ENCODE measurements at regions not wholly inside any gene's neighbourhood (a gene's known extent, or its start where the extent isn't known, plus 50 kb on each side); places are given as distances from the start of the nearest gene placed in this dataset.

DNA sequence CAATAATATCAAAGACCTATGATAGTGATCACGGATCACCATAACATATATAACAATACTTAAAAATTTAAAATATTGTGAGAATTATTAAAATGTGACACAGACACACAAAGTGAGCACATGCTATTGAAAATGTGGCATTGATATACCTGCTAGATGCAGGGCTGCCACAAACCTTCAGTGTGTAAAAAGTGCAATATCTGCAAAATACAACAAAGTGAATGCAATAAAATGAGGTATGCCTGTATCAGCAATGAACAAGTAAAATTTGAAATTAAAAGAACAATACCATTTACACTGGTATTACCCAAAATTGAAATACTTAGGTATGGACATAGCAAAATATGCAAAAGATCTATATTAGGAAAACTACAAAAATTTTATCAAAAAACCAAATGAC lies 1217.8 kb upstream of the PCDH20 start (continued):
- TF ChIP-seq, protein P1, sequence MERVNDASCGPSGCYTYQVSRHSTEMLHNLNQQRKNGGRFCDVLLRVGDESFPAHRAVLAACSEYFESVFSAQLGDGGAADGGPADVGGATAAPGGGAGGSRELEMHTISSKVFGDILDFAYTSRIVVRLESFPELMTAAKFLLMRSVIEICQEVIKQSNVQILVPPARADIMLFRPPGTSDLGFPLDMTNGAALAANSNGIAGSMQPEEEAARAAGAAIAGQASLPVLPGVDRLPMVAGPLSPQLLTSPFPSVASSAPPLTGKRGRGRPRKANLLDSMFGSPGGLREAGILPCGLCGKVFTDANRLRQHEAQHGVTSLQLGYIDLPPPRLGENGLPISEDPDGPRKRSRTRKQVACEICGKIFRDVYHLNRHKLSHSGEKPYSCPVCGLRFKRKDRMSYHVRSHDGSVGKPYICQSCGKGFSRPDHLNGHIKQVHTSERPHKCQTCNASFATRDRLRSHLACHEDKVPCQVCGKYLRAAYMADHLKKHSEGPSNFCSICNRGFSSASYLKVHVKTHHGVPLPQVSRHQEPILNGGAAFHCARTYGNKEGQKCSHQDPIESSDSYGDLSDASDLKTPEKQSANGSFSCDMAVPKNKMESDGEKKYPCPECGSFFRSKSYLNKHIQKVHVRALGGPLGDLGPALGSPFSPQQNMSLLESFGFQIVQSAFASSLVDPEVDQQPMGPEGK (CRISPR knock-in tag; IDR thresholded peaks at IDR 0.05; ENCODE audit: borderline replicate concordance): no peak
- TF ChIP-seq BACH2 (CRISPR knock-in tag; IDR thresholded peaks at IDR 0.05; ENCODE audit: borderline replicate concordance) (no peak), ZFP30 (CRISPR knock-in tag; IDR thresholded peaks at IDR 0.05) (no peak), ESRRG (CRISPR knock-in tag; IDR thresholded peaks at IDR 0.05) (no peak), ZNF70 (CRISPR knock-in tag; IDR thresholded peaks at IDR 0.05) (no peak)

DNA sequence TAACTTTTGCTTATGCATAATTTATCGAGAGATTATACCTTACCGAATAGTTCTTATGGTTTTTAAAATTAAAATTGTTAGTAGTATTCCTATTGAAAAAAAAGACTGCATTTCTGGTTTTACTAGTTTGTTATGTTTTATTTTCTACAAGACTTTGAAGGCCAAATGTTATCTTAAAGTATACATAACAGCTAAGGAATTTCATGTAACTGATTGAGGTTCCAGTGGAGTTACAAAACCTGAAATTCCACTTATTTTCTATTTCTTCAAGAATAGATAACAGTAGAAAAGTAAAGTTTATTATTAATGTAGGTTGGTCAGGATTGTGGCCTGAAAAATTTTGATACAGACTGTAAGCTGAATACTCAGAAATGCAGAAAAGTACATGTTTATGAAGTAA lies 1216.0 kb upstream of the PCDH20 start:
- ATAC-seq: no peak
- TF ChIP-seq, protein P1 (CRISPR knock-in tag; IDR thresholded peaks at IDR 0.05; ENCODE audit: borderline replicate concordance): no peak
- TF ChIP-seq RARB (CRISPR knock-in tag; IDR thresholded peaks at IDR 0.05): no peak
- no peak for TF ChIP-seq ZFP3 (CRISPR knock-in tag; IDR thresholded peaks at IDR 0.05)
- no peak for TF ChIP-seq PPARA (CRISPR knock-in tag; IDR thresholded peaks at IDR 0.05; ENCODE audit: borderline replicate concordance)
- TF ChIP-seq POU6F1 (CRISPR knock-in tag; IDR thresholded peaks at IDR 0.05; ENCODE audit: borderline replicate concordance, low read depth): no peak
- no peak for TF ChIP-seq ZNF565 (CRISPR knock-in tag; conservative IDR thresholded peaks at IDR 0.05; ENCODE audit: low read depth)
- TF ChIP-seq TOX (CRISPR knock-in tag; IDR thresholded peaks at IDR 0.05; ENCODE audit: borderline replicate concordance): no peak
- TF ChIP-seq, protein P2, sequence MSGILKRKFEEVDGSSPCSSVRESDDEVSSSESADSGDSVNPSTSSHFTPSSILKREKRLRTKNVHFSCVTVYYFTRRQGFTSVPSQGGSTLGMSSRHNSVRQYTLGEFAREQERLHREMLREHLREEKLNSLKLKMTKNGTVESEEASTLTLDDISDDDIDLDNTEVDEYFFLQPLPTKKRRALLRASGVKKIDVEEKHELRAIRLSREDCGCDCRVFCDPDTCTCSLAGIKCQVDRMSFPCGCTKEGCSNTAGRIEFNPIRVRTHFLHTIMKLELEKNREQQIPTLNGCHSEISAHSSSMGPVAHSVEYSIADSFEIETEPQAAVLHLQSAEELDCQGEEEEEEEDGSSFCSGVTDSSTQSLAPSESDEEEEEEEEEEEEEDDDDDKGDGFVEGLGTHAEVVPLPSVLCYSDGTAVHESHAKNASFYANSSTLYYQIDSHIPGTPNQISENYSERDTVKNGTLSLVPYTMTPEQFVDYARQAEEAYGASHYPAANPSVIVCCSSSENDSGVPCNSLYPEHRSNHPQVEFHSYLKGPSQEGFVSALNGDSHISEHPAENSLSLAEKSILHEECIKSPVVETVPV (CRISPR knock-in tag; IDR thresholded peaks at IDR 0.05): no peak
- TF ChIP-seq TSHZ2 (CRISPR knock-in tag; IDR thresholded peaks at IDR 0.05): no peak
- TF ChIP-seq SNAI2 (CRISPR knock-in tag; IDR thresholded peaks at IDR 0.05): no peak
- TF ChIP-seq, protein P3, sequence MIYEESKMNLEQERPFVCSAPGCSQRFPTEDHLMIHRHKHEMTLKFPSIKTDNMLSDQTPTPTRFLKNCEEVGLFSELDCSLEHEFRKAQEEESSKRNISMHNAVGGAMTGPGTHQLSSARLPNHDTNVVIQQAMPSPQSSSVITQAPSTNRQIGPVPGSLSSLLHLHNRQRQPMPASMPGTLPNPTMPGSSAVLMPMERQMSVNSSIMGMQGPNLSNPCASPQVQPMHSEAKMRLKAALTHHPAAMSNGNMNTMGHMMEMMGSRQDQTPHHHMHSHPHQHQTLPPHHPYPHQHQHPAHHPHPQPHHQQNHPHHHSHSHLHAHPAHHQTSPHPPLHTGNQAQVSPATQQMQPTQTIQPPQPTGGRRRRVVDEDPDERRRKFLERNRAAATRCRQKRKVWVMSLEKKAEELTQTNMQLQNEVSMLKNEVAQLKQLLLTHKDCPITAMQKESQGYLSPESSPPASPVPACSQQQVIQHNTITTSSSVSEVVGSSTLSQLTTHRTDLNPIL (CRISPR knock-in tag; IDR thresholded peaks at IDR 0.05; ENCODE audit: low read depth): no peak
- no peak for TF ChIP-seq GLIS3 (CRISPR knock-in tag; IDR thresholded peaks at IDR 0.05)

GRCh38 chr13:62631124-62631523 lies 1215.5 kb upstream of the PCDH20 start:
- no peak for ATAC-seq
- TF ChIP-seq PPARA (CRISPR knock-in tag; IDR thresholded peaks at IDR 0.05; ENCODE audit: borderline replicate concordance) (no peak), BACH2 (CRISPR knock-in tag; IDR thresholded peaks at IDR 0.05; ENCODE audit: borderline replicate concordance) (no peak), OSR1 (CRISPR knock-in tag; IDR thresholded peaks at IDR 0.05) (no peak), ZFP30 (CRISPR knock-in tag; IDR thresholded peaks at IDR 0.05) (no peak), TSHZ2 (CRISPR knock-in tag; IDR thresholded peaks at IDR 0.05) (no peak), GLIS3 (CRISPR knock-in tag; IDR thresholded peaks at IDR 0.05) (no peak), ARNTL (CRISPR knock-in tag; IDR thresholded peaks at IDR 0.05; ENCODE audit: borderline replicate concordance, low read depth) (no peak), ESRRG (CRISPR knock-in tag; IDR thresholded peaks at IDR 0.05) (no peak), ZNF70 (CRISPR knock-in tag; IDR thresholded peaks at IDR 0.05) (no peak)
- TF ChIP-seq, protein P3 (CRISPR knock-in tag; IDR thresholded peaks at IDR 0.05; ENCODE audit: low read depth): no peak
- TF ChIP-seq, protein P2 (CRISPR knock-in tag; IDR thresholded peaks at IDR 0.05): no peak
